BJ (cell line): ENCODE measurements at regions not wholly inside any gene's neighbourhood (a gene's known extent, or its start where the extent isn't known, plus 50 kb on each side); places are given as distances from the start of the nearest gene placed in this dataset.

ENCODE experiments used
- CTCF ChIA-PET: fragments of 350-600 bp; formaldehyde crosslinking; extraction: SDS; loops from one replicate; lab custom pipeline; 2021; ENCODE audit warnings: antibody characterized with exemption, inconsistent platforms; lab: Yijun Ruan, JAX
- POLR2A ChIA-PET: fragments of 300-600 bp; sonication (Branson Sonifier 250); formaldehyde crosslinking; extraction: SDS; loops from one replicate; lab custom pipeline; 2021; ENCODE audit warnings: antibody characterized with exemption; lab: Charles Lee
- DNase-seq: peaks from one replicate; pipeline ENCODE4 v3.0.0-alpha.2; 2011; ENCODE audit warnings: low read depth
- H3K27me3 ChIP-seq: 2 replicates; pipeline ENCODE4 v1.6.0; 2011; ENCODE audit warnings: low read length; ENCODE audit not compliant: control insufficient read depth, insufficient read depth
- H3K36me3 ChIP-seq: 2 replicates; pipeline ENCODE4 v1.5.1; 2011; ENCODE audit warnings: low read length; ENCODE audit not compliant: control insufficient read depth, insufficient read depth
- H3K4me3 ChIP-seq: 2 replicates; pipeline ENCODE4 v1.5.1; 2011; ENCODE audit warnings: low read depth, mild to moderate bottlenecking, control low read depth, low read length
- TF ChIP-seq, protein P1 (sequence below): IDR thresholded peaks from 2 replicates; pipeline ENCODE4 v1.5.1; 2011; ENCODE audit warnings: low read depth, mild to moderate bottlenecking, control low read depth, inconsistent platforms, low read length, moderate library complexity; ENCODE audit not compliant: insufficient read depth

DNA sequence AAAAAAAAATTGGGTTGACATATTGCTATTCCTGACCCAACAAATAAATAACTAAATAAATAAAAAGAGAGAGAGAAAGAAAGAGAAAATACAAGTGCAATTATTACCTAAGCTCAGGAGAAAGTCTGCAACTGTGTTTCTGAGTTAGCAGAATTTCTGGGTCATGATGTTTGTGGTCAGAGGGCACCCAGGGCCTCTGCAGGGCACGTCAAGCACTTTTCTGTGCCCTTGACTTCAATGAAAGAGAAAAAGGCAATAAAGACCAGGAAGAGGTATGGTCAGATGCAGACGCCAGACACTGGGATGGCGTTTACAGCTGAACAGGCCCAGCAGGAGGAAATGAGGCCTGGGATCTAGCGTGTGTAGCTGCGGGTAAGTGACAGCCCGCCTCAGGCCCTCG lies 160.9 kb upstream of the GDF10 start:
- no peaks in the 10 kb centered on the region for H3K36me3 ChIP-seq
- no peak overlapping the region for H3K4me3 ChIP-seq
- POLR2A ChIA-PET: no interaction called here
- H3K27me3 ChIP-seq: no peaks in the 10 kb centered on the region
- TF ChIP-seq, protein P1, sequence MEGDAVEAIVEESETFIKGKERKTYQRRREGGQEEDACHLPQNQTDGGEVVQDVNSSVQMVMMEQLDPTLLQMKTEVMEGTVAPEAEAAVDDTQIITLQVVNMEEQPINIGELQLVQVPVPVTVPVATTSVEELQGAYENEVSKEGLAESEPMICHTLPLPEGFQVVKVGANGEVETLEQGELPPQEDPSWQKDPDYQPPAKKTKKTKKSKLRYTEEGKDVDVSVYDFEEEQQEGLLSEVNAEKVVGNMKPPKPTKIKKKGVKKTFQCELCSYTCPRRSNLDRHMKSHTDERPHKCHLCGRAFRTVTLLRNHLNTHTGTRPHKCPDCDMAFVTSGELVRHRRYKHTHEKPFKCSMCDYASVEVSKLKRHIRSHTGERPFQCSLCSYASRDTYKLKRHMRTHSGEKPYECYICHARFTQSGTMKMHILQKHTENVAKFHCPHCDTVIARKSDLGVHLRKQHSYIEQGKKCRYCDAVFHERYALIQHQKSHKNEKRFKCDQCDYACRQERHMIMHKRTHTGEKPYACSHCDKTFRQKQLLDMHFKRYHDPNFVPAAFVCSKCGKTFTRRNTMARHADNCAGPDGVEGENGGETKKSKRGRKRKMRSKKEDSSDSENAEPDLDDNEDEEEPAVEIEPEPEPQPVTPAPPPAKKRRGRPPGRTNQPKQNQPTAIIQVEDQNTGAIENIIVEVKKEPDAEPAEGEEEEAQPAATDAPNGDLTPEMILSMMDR: no peak
- CTCF ChIA-PET: interaction anchor here (1.3 to 1.7 kb wide), 2 partner anchors 27 to 145 kb away, joined by 4 to 5 read pairs; no protein-coding TSS in a partner anchor
- no peak for DNase-seq

DNA sequence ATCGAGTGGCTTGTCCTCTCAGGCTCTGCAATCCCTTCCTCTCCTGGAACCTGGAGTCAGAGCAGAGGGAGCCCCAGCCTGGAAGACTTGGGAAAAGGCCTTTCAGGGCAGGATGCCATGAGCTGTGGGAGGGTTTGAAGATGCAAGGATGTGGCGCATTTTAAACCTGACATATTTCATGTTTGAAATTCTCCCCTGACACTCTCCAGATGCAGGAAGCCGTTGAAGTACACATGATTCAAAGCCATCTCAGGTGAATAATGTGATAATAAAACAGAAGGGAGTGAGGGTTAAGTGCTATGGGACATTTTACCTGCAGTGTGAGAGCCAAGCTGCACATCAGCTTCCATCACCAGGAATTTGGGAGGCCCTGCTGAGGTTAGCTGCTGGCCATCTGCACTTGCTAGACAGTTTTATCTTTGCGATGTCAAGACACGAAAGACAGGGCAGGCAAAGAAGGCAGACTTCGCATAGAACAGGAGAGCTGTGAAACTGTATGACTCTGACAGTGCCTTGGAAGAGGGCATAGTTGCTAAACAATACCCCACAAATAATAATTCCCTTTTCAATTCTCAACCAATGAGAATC lies 159.1 kb upstream of the GDF10 start:
- POLR2A ChIA-PET: no interaction called here

DNA sequence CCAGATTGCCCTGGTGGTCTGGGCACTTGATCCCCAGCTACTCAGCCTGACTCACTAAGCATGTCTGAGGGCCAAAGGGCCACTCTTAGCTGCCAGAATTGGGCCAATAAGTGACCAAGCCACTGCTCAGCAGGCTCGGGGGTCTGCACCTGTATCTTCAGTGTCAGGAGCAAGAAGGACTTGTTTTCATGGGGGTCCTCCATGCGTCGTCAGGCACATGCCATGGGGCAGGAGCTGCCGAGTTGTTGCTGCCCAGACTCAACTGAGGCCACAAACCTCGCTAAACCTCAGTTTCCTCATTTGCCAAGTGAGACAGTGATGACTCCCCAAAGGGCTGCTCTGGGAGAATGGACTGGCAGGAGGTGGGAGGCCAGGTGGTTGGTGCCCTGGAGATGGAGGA lies 158.6 kb upstream of the GDF10 start:
- DNase-seq: no peak
- Histone ChIP-seq H3K36me3 (no peaks in the 10 kb centered on the region), H3K27me3 (no peaks in the 10 kb centered on the region), H3K4me3 (no peak overlapping the region)
- ChIA-PET POLR2A (no interaction called here), CTCF (no interaction called here)
- TF ChIP-seq, protein P1: no peak

More for the DNA sequence above, 159.1 kb upstream of the GDF10 start:
- H3K27me3 ChIP-seq: no peaks in the 10 kb centered on the region
- CTCF ChIA-PET: interaction anchor here (0.6 kb wide), 1 partner anchor 555 kb away, joined by 3 read pairs; no protein-coding TSS in a partner anchor
- no peaks in the 10 kb centered on the region for H3K36me3 ChIP-seq
- TF ChIP-seq, protein P1: no peak
- no peak for DNase-seq
- H3K4me3 ChIP-seq: no peak overlapping the region

DNA sequence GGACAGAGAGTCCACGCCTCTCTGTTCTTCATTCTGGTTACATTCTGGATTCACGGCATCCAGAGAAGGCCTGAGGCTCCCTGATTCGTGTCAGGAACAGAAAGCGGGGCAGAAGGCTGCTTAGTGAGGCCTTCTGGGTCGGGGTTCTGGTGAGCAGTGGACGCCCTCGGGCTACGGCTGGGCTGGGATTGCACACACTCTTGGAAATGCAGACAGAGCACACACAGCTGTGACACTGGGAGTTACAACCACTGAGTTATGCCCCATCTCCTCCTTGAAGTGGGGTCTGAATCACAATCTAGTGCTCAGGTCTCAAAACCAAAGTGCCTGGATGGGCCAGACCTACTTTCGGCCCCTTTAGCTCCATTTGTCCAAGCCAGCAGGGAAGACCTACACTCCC lies 156.9 kb upstream of the GDF10 start:
- TF ChIP-seq, protein P1: no peak
- POLR2A ChIA-PET: no interaction called here
- Histone ChIP-seq H3K27me3 (no peaks in the 10 kb centered on the region), H3K4me3 (no peak overlapping the region), H3K36me3 (no peaks in the 10 kb centered on the region)
- no peak for DNase-seq
- CTCF ChIA-PET: no interaction called here

DNA sequence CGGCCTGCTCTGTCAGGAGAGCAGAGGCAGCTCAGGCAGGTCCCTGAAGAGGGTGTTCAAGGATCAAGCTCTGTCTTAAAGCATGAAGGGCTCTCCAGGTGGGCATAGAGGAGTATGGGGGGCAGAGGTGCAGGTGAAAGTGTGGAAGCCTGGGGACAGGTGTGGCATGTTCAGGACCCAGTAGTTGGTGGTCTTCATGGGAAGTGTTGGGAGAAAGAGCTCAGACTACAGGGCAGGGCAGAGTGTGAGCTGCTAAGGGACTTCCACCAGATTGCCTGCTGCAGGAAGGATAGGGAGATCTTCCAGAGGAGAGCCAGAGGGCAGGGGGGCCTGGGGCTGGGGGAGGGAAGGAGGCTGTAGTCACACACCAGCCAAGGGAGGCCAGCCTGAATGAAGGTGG lies 156.5 kb upstream of the GDF10 start:
- POLR2A ChIA-PET: no interaction called here
- Histone ChIP-seq H3K4me3 (no peak overlapping the region), H3K36me3 (no peaks in the 10 kb centered on the region), H3K27me3 (no peaks in the 10 kb centered on the region)
- CTCF ChIA-PET: no interaction called here
- TF ChIP-seq, protein P1: no peak
- DNase-seq: no peak
